HG02870 (cell line): ENCODE measurements at regions not wholly inside any gene's neighbourhood (a gene's known extent, or its start where the extent isn't known, plus 50 kb on each side); places are given as distances from the start of the nearest gene placed in this dataset.

Source experiments
- ATAC-seq: cut with Tn5 transposase; IDR thresholded peaks from one replicate; pipeline ENCODE4 v1.9.1; 2021; ENCODE audit warnings: mild to moderate bottlenecking, moderate library complexity; ENCODE audit not compliant: unreplicated experiment

DNA sequence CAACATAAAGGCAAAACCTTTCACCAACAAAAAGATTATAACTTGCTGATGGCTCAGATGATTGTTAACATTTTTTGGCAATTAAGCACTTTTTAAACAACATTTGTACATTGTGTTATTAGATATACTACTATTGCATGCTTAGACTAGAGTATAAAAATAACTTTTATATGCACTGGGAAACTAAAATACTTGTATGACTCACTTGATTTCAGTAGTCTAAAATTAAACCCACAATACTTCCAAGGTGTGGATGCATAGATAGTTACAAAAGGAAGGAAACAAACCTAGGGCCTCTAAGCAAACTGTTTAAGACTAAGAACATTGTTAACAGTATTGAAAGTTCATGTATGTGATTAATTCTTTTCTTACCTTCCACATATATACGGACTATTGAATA lies 1521.5 kb downstream of the OTOL1 start:
- no peak for ATAC-seq

DNA sequence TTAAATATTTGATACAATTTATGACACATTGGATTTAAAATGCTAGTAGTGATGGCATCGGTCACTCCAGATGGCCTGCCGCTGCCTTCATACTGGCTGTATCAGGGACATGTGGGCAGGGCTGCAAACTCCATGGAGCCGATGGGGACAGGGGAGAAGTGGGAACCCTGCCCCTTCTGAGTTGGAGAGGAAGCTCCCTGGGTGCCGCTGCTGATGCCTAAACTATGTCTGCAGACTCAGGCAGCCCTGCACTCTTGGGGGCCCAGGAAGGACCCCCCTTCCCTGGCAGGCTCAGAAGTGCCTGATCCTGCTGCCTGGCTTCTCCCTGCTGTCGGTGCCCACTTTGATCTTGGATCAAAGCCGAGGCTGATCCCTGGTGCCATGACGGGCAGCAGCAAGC lies 1522.1 kb downstream of the OTOL1 start:
- no peak for ATAC-seq

DNA sequence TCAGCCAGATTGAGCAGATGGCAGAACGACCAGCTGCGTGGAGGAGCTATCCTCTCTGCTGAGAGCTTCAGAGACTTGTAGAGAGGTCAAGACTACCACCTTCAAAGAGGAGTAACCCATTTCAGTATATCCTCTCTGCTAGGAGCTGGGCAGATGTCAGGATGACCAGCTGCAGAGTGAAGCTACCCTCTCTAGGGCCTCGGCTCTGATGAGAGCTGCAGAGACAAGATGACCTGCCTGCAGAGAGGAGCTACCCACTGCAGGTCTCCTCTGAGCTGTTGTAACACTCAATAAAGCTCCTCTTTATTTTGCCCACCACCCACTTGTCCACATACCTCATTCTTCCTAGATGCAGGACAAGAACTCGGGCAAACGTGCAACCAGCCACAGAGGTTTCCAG lies 1522.7 kb downstream of the OTOL1 start:
- no peak for ATAC-seq

DNA sequence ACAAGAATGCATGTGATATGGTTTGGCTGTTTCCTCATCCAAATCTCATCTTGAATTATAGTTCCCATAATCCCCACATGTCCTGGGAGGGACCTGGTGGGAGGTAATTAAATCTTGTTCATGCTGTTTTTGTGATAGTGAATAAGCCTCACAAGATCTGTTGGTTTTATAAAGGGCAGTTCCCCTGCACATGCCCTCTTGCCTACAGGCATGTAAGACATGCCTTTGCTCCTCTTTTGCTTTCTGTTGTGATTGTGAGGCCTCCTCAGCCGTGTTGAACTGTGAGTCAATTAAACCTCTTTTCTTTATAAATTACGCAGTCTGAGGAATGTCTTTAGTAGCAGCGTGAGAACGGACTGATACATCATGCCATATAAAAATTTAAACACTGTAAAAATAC lies 1537.0 kb downstream of the OTOL1 start:
- no peak for ATAC-seq

DNA sequence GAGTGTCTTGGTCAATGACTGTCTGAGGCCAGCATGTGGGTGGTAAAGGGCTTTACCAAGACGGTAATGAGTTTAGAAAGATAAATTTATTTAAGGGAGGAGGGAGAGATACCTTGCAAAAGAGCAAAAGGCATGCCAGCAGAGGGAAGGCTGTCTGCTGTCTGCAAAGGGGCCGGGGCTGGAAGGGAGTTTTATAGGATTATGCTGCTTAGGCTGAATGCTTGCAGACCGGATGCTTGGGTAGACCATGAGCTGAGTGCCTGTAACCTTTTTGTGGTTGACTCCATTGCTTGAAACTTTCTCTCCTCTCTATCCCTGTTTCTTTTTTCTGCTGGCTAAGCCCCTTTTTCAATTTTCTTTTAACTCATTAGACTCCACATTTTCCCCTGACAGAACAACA lies 1543.0 kb downstream of the OTOL1 start:
- ATAC-seq, result no peak

DNA sequence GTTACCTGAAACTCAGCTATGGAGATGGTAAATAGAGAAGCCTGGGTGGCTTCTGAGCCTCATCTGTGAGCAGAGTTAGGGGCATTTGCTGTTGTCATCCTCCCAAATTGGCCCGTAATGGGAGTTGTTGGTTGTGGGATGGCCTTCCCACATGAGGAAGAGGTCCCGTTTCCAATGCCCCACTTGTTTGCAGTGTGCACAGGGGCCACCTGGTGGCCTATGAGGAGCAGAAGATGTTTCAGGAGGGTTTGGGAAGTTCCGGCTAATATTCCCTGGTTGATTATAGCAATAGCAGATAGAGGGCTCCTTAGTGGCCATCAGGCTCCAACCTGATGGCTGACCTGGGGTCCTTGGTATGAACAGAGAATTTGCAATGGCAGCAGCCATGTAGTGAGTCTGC lies 1546.5 kb downstream of the OTOL1 start:
- no peak for ATAC-seq

DNA sequence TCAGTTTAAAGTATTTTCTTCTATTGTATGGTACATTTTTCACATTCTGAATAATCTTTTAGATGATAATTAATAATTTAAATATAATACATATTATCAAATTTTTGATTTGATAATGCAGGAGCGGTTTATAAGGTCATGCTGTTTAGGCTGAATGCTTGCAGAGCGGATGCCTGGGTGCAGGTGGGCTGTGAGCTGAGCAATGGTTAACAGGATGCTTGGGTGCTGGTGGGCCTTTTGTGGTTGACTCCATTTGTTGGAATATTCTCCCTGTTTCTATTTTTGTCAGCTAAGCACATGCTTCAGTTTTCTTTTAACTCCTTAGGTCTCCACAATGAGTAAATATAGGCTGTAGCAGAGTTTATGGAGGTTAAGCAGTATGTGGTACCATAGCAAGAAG lies 1549.3 kb downstream of the OTOL1 start:
- no peak for ATAC-seq

DNA sequence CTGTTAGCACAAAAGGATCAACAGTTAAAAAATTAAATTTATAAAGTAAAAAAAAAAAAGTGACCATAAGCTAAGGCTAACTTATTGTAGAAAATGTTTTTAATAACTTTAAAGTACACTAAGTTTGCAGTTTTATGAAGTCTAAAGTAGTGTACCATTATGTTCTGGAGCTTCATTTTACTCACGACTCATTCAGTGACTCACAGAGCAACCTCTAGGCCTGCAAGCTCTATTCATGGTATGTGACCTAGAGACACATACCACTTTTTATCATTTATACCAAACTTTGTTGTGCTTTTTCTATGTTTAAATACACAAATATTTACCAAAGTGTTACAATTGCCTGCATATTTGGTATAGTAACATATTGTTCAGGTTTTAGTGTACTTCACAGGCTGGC lies 1552.3 kb downstream of the OTOL1 start:
- ATAC-seq, result no peak

DNA sequence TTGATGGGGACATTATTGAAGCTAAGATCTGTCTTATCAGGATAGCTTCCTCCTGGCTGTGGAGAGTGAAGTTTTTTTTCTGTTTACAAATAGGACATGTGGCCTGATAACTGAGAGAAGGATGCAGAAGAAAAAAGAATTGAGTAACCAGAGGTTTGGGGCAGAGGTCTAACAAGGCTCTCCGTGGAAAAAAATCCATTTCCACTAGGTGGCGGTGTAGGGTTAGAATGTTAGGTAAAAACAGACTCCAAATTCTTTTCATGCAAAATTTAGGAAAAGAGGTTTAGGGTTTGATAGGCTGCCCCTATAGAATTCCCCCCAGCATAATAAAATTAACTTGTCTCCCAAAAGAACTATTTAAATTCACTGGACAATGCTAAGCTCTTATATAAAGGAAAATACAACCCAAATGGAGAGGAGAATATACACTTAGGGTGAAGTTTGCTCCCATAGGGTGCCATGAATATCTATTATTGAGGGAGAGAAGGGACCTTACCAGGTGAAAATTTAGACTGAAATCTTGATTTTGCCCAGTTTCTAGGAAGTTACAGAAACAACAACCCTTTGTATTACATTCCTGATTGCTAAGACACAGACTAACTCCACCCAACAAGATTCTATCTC lies 1560.4 kb downstream of the OTOL1 start:
- peak; percentile 57 for ATAC-seq

DNA sequence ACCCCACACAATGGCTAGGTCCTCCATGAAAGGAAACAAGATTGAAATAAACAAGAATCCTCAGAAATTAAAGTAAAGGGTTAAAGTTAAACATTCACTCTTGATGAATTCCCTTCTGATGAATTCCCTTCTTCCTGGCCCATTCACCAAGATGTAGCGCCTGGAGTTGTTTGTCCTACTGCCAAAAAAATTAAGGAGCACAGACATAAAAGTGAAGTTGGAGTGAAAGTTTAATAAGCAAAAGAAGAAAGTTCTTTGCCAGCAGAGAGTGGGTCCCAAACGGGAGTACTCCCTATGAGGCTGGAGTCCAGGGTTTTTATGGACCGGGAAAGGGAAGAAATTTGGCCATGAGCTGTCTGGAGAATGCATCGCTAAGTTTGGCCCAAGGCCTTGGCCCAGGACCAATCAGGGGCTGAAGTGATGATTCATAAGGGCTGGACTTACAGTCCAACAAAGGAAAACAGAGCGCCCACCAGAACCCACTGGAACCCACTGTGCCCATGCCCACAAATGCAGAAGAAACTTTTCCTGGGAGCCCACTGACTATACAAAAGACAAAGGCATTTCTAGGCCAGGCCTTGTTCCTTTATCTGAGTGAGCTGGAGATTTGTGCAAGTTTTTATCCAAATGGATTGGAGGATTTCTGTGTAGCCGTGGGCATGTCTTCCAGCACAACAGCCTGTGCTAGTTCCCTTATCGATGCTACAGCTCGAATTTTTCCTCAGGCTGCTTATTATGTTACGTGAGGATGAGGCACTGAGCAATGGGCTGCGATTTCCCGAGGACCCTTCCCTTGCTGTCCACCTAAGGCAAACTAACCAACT lies 1561.6 kb downstream of the OTOL1 start:
- no peak for ATAC-seq

DNA sequence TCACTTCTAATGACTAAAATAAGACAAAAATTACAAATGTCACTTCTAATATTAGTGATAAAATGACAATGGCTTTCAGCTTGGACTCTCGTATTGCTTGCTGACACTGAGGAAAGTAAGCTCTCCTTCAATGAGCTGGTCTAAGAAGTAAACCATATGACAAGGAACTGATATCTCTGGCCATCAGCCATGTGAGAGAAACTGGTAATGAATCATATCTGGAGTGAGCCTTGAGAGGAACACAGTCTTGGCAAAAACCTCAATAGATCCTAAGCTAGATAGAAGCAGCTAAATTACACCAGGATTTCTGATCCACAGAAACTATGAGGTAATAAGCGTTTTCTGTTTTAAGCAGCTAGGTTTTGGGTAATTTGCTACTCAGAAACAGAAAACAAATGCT lies 1575.1 kb downstream of the OTOL1 start:
- ATAC-seq, result no peak
